ES-I3 (cell line): ENCODE measurements at regions not wholly inside any gene's neighbourhood (a gene's known extent, or its start where the extent isn't known, plus 50 kb on each side); places are given as distances from the start of the nearest gene placed in this dataset.

Experiments
- H3K36me3 ChIP-seq: 2 replicates; pipeline ENCODE4 v1.6.1; 2013; ENCODE audit warnings: mild to moderate bottlenecking, low read length, control low read depth, moderate library complexity; ENCODE audit not compliant: insufficient read depth
- H3K4me1 ChIP-seq: 2 replicates; pipeline ENCODE4 v1.6.1; 2013; ENCODE audit warnings: mild to moderate bottlenecking, control low read depth, low read length; ENCODE audit not compliant: insufficient read depth
- H3K9ac ChIP-seq: 2 replicates; pipeline ENCODE4 v1.6.1; 2013; ENCODE audit warnings: low read depth, mild to moderate bottlenecking, low read length, moderate library complexity
- H3K9me3 ChIP-seq: 2 replicates; pipeline ENCODE4 v1.6.1; 2013; ENCODE audit warnings: mild to moderate bottlenecking, low read length, moderate library complexity; ENCODE audit not compliant: control insufficient read depth, insufficient read depth

GRCh38 chr11:119899997-119900396, 171.0 kb upstream of the NECTIN1 start:
- no peak overlapping the region for H3K9ac ChIP-seq
- H3K4me1 ChIP-seq = peaks cover 9% of the 10 kb centered on the region; the same call in 1 of the 2 replicates
- H3K9me3 ChIP-seq = no peaks in the 10 kb centered on the region
- H3K36me3 ChIP-seq = no peaks in the 10 kb centered on the region

- H3K36me3 ChIP-seq = no peaks in the 10 kb centered on the region
These were observed 168.6 kb upstream of the NECTIN1 start for GRCh38 chr11:119897576-119897975.

GRCh38 chr11:119897046-119897440, 168.0 kb upstream of the NECTIN1 start:
- no peak overlapping the region for H3K9ac ChIP-seq
- peaks cover 9% of the 10 kb centered on the region; the same call in 1 of the 2 replicates for H3K4me1 ChIP-seq
- no peaks in the 10 kb centered on the region for H3K36me3 ChIP-seq
- H3K9me3 ChIP-seq = no peaks in the 10 kb centered on the region

More at GRCh38 chr11:119897576-119897975, 168.6 kb upstream of the NECTIN1 start:
- H3K9me3 ChIP-seq = no peaks in the 10 kb centered on the region
- peaks cover 9% of the 10 kb centered on the region; the same call in 1 of the 2 replicates for H3K4me1 ChIP-seq
- no peak overlapping the region for H3K9ac ChIP-seq

- Histone ChIP-seq H3K9me3 (no peaks in the 10 kb centered on the region), H3K9ac (no peak overlapping the region), H3K36me3 (no peaks in the 10 kb centered on the region), H3K4me1 (peaks cover 9% of the 10 kb centered on the region; the same call in 1 of the 2 replicates)
These were observed 167.5 kb upstream of the NECTIN1 start for GRCh38 chr11:119896387-119897045.

- no peaks in the 10 kb centered on the region for H3K9me3 ChIP-seq
- H3K9ac ChIP-seq = no peak overlapping the region
- peaks cover 9% of the 10 kb centered on the region; the same call in 1 of the 2 replicates for H3K4me1 ChIP-seq
- H3K36me3 ChIP-seq = no peaks in the 10 kb centered on the region
These were observed 167.0 kb upstream of the NECTIN1 start for GRCh38 chr11:119895981-119896380.

- Histone ChIP-seq H3K36me3 (no peaks in the 10 kb centered on the region), H3K4me1 (peaks cover 9% of the 10 kb centered on the region; the same call in 1 of the 2 replicates), H3K9ac (no peak overlapping the region), H3K9me3 (no peaks in the 10 kb centered on the region)
These were observed 165.9 kb upstream of the NECTIN1 start for GRCh38 chr11:119894916-119895315.

GRCh38 chr11:119892311-119892808, 163.4 kb upstream of the NECTIN1 start:
- no peaks in the 10 kb centered on the region for H3K9me3 ChIP-seq
- no peak overlapping the region for H3K9ac ChIP-seq
- H3K4me1 ChIP-seq = no peaks in the 10 kb centered on the region
- H3K36me3 ChIP-seq = no peaks in the 10 kb centered on the region

GRCh38 chr11:119891055-119891768, 162.2 kb upstream of the NECTIN1 start:
- no peaks in the 10 kb centered on the region for H3K4me1 ChIP-seq
- no peaks in the 10 kb centered on the region for H3K9me3 ChIP-seq
- H3K9ac ChIP-seq = no peak overlapping the region
- no peaks in the 10 kb centered on the region for H3K36me3 ChIP-seq

- no peaks in the 10 kb centered on the region for H3K36me3 ChIP-seq
- H3K4me1 ChIP-seq = no peaks in the 10 kb centered on the region
- H3K9ac ChIP-seq = no peak overlapping the region
- H3K9me3 ChIP-seq = no peaks in the 10 kb centered on the region
These were observed 161.5 kb upstream of the NECTIN1 start for GRCh38 chr11:119890466-119890865.

- no peak overlapping the region for H3K9ac ChIP-seq
- H3K9me3 ChIP-seq = no peaks in the 10 kb centered on the region
- H3K4me1 ChIP-seq = no peaks in the 10 kb centered on the region
- H3K36me3 ChIP-seq = no peaks in the 10 kb centered on the region
These were observed 160.8 kb upstream of the NECTIN1 start for GRCh38 chr11:119889728-119890280.

GRCh38 chr11:119889111-119889510, 160.1 kb upstream of the NECTIN1 start:
- Histone ChIP-seq H3K9ac (no peak overlapping the region), H3K4me1 (no peaks in the 10 kb centered on the region), H3K9me3 (no peaks in the 10 kb centered on the region), H3K36me3 (no peaks in the 10 kb centered on the region)

GRCh38 chr11:119888119-119888518, 159.1 kb upstream of the NECTIN1 start:
- H3K9me3 ChIP-seq = no peaks in the 10 kb centered on the region
- no peaks in the 10 kb centered on the region for H3K4me1 ChIP-seq
- no peaks in the 10 kb centered on the region for H3K36me3 ChIP-seq
- no peak overlapping the region for H3K9ac ChIP-seq

- no peak overlapping the region for H3K9ac ChIP-seq
- H3K9me3 ChIP-seq = no peaks in the 10 kb centered on the region
- no peaks in the 10 kb centered on the region for H3K36me3 ChIP-seq
- no peaks in the 10 kb centered on the region for H3K4me1 ChIP-seq
These were observed 157.7 kb upstream of the NECTIN1 start for GRCh38 chr11:119886667-119887230.

- H3K36me3 ChIP-seq = no peaks in the 10 kb centered on the region
- no peak overlapping the region for H3K9ac ChIP-seq
- H3K9me3 ChIP-seq = no peaks in the 10 kb centered on the region
- no peaks in the 10 kb centered on the region for H3K4me1 ChIP-seq
These were observed 157.0 kb upstream of the NECTIN1 start for GRCh38 chr11:119885861-119886567.
